NT2/D1 (cell line): ENCODE measurements at regions not wholly inside any gene's neighbourhood (a gene's known extent, or its start where the extent isn't known, plus 50 kb on each side); places are given as distances from the start of the nearest gene placed in this dataset.

ENCODE experiments used
- SUZ12 ChIP-seq: IDR thresholded peaks from 2 replicates; pipeline ENCODE4 v1.6.1; 2011; ENCODE audit not compliant: insufficient read length, insufficient read depth; ENCODE audit errors: extremely low read depth
- YY1 ChIP-seq: IDR thresholded peaks from 2 replicates; pipeline ENCODE4 v1.6.1; 2011; ENCODE audit not compliant: insufficient read length, insufficient read depth
- ZNF274 ChIP-seq: IDR thresholded peaks from 2 replicates; pipeline ENCODE4 v1.6.1; 2011; ENCODE audit warnings: mild to moderate bottlenecking, low read depth, low read length

DNA sequence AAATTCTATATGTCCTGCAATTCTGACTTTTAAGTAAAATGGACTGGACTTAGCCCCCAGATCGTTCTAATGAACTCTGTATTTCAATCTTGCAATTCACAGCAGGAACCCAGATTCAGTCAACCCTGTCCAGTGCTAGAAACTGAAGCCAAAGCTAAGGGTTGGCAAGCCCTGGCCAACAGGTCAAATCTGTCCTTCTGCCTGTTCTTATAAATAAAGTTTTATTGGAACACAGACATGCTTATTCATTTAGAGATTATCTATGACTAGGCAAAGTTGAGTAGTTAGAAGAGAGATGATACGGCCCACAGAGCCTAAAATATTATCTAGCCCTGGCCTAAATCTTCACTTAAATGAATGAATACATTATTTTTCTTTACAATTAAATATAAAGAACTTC lies 339.2 kb upstream of the JARID2 start:
- TF ChIP-seq SUZ12, result no peak
- no peak for TF ChIP-seq YY1
- no peak for TF ChIP-seq ZNF274
